Suprapubic skin (tissue), 3 donors: ENCODE measurements at regions not wholly inside any gene's neighbourhood (a gene's known extent, or its start where the extent isn't known, plus 50 kb on each side); places are given as distances from the start of the nearest gene placed in this dataset.

Experiments used
- POLR2A ChIP-seq, 2 donors: fragments of 450-650 bp; IDR thresholded peaks; one replicate each; pipeline ENCODE4 v1.6.1; 2017; ENCODE audit warnings: antibody characterized with exemption in 2 of 2, mild to moderate bottlenecking in 2 of 2, moderate library complexity in 2 of 2
- TF ChIP-seq, protein P1 (sequence below), 2 donors: fragments of 200-600 bp in 1 of 2; fragments of 450-650 bp in 1 of 2; sonication (generic) in 1 of 2; IDR thresholded peaks; one replicate each; pipeline ENCODE4 v1.5.1; 2016 to 2019; ENCODE audit warnings: antibody characterized with exemption in 2 of 2, mild to moderate bottlenecking in 1 of 2, moderate library complexity in 1 of 2

GRCh38 chr2:215881582-215881981, 131.8 kb downstream of the MREG start:
- TF ChIP-seq, protein P1, sequence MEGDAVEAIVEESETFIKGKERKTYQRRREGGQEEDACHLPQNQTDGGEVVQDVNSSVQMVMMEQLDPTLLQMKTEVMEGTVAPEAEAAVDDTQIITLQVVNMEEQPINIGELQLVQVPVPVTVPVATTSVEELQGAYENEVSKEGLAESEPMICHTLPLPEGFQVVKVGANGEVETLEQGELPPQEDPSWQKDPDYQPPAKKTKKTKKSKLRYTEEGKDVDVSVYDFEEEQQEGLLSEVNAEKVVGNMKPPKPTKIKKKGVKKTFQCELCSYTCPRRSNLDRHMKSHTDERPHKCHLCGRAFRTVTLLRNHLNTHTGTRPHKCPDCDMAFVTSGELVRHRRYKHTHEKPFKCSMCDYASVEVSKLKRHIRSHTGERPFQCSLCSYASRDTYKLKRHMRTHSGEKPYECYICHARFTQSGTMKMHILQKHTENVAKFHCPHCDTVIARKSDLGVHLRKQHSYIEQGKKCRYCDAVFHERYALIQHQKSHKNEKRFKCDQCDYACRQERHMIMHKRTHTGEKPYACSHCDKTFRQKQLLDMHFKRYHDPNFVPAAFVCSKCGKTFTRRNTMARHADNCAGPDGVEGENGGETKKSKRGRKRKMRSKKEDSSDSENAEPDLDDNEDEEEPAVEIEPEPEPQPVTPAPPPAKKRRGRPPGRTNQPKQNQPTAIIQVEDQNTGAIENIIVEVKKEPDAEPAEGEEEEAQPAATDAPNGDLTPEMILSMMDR (IDR thresholded peaks at IDR 0.05), result no peak
- no peak for TF ChIP-seq POLR2A (IDR thresholded peaks at IDR 0.05)
